OCI-LY1 (cell line): ENCODE measurements at regions not wholly inside any gene's neighbourhood (a gene's known extent, or its start where the extent isn't known, plus 50 kb on each side); places are given as distances from the start of the nearest gene placed in this dataset.

ENCODE experiments used
- CTCF ChIP-seq: fragments of 200-600 bp; sonication (generic), shearing (Covaris generic); IDR thresholded peaks from 2 replicates; pipeline ENCODE4 v1.5.1; 2017; ENCODE audit warnings: mild to moderate bottlenecking, antibody characterized with exemption, low read length, moderate library complexity, mixed read lengths
- EZH2 ChIP-seq: fragments of 200-600 bp; sonication (generic), shearing (Covaris generic); IDR thresholded peaks from 2 replicates; pipeline ENCODE4 v1.8.0; 2017; ENCODE audit warnings: borderline replicate concordance, mixed run types, mild to moderate bottlenecking, antibody characterized with exemption, low read length, moderate library complexity, mixed read lengths

GRCh38 chr6:28664870-28665396, 139.3 kb downstream of the GPX5 start:
- TF ChIP-seq CTCF: no peak
- TF ChIP-seq EZH2: no peak
